OCI-LY7 (cell line): ENCODE measurements at regions not wholly inside any gene's neighbourhood (a gene's known extent, or its start where the extent isn't known, plus 50 kb on each side); places are given as distances from the start of the nearest gene placed in this dataset.

Source experiments
- BruUV-seq: library from RNA; stranded (reverse); fragments of 400-500 nt; replicated peaks from 2 replicates; lab custom pipeline; 2021; lab: Mats Ljungman, UMichigan
- CTCF ChIA-PET: fragments of 300-600 bp; sonication (Branson Sonifier 250); formaldehyde crosslinking; loops from one replicate; lab custom pipeline; 2022; ENCODE audit warnings: antibody characterized with exemption; ENCODE audit not compliant: unreplicated experiment; lab: Charles Lee
- POLR2A ChIA-PET: fragments of 300-600 bp; sonication (Branson Sonifier 250); formaldehyde crosslinking; loops from one replicate; lab custom pipeline; 2022; ENCODE audit warnings: antibody characterized with exemption; lab: Charles Lee
- DNase-seq: peaks from one replicate; pipeline ENCODE4 v3.0.0-alpha.2; 2015; ENCODE audit warnings: low spot score
- H2AFZ ChIP-seq: fragments of 200-600 bp; sonication (generic), shearing (Covaris generic); 2 replicates; pipeline ENCODE4 v1.6.1; 2014; ENCODE audit warnings: mild to moderate bottlenecking, antibody characterized with exemption, low read length, moderate library complexity
- H3K27ac ChIP-seq: fragments of 200-600 bp; sonication (generic); 2 replicates; pipeline ENCODE4 v1.5.1; 2014; ENCODE audit warnings: mixed run types, low read depth, mild to moderate bottlenecking, moderate library complexity, low read length, inconsistent platforms; ENCODE audit not compliant: poor library complexity, severe bottlenecking
- H3K36me3 ChIP-seq: fragments of 200-600 bp; sonication (generic); 2 replicates; pipeline ENCODE4 v1.6.1; 2014; ENCODE audit warnings: mild to moderate bottlenecking, antibody characterized with exemption, low read length, moderate library complexity, mixed read lengths; ENCODE audit not compliant: insufficient read depth
- H3K4me1 ChIP-seq: fragments of 200-600 bp; sonication (generic); 2 replicates; pipeline ENCODE4 v1.5.1; 2014; ENCODE audit warnings: mild to moderate bottlenecking, low read length; ENCODE audit not compliant: insufficient read depth, poor library complexity, severe bottlenecking
- H3K4me2 ChIP-seq: fragments of 200-600 bp; sonication (generic); 2 replicates; pipeline ENCODE4 v1.6.1; 2014; ENCODE audit warnings: mild to moderate bottlenecking, low read length
- H3K4me3 ChIP-seq: fragments of 200-600 bp; sonication (generic); 2 replicates; pipeline ENCODE4 v1.5.1; 2014; ENCODE audit warnings: mild to moderate bottlenecking, low read depth, low read length; ENCODE audit not compliant: poor library complexity, severe bottlenecking
- H3K79me2 ChIP-seq: fragments of 200-600 bp; sonication (generic); 2 replicates; pipeline ENCODE4 v1.6.1; 2016; ENCODE audit warnings: low read depth, mild to moderate bottlenecking, low read length, moderate library complexity, mixed read lengths; ENCODE audit not compliant: insufficient read depth
- H3K9me2 ChIP-seq: fragments of 200-600 bp; sonication (generic); 2 replicates; pipeline ENCODE4 v1.6.1; 2016; ENCODE audit warnings: mild to moderate bottlenecking, low read length, mixed read lengths; ENCODE audit not compliant: insufficient read depth
- H3K9me3 ChIP-seq: fragments of 200-600 bp; sonication (generic); 2 replicates; pipeline ENCODE4 v1.6.1; 2014; ENCODE audit warnings: mild to moderate bottlenecking, mixed run types, low read length, mixed read lengths
- H4K20me1 ChIP-seq: fragments of 200-600 bp; sonication (generic); 2 replicates; pipeline ENCODE4 v1.6.1; 2014; ENCODE audit warnings: mild to moderate bottlenecking, antibody characterized with exemption, low read length, moderate library complexity, mixed read lengths; ENCODE audit not compliant: insufficient read depth
- EZH2phosphoT487 ChIP-seq: fragments of 200-600 bp; sonication (generic); IDR thresholded peaks from 2 replicates; pipeline ENCODE4 v1.6.1; 2018; ENCODE audit warnings: low read depth, borderline replicate concordance, mild to moderate bottlenecking, mixed run types, antibody characterized with exemption, low read length, moderate library complexity, mixed read lengths
- intact Hi-C: fragments of 100-400 bp; cut with micrococcal nuclease; formaldehyde crosslinking; loops from one replicate; pipeline ENCODE4 v1.10.0; 2022; ENCODE audit not compliant: unreplicated experiment
- TF ChIP-seq, protein P1 (sequence below): fragments of 200-600 bp; sonication (generic); conservative IDR thresholded peaks from 2 replicates; pipeline ENCODE4 v1.5.1; 2014; ENCODE audit warnings: mild to moderate bottlenecking, antibody characterized with exemption, low read length, moderate library complexity, mixed read lengths

GRCh38 chr2:171254666-171255065, 94.0 kb upstream of the TLK1 start:
- Histone ChIP-seq H3K27ac (no peak overlapping the region), H3K36me3 (no peaks in the 10 kb centered on the region; the same call in 1 of the 2 replicates), H3K4me2 (no peak overlapping the region), H3K4me3 (no peak overlapping the region), H4K20me1 (no peaks in the 10 kb centered on the region), H3K4me1 (no peaks in the 10 kb centered on the region), H3K79me2 (no peaks in the 10 kb centered on the region), H3K9me3 (peaks cover 18% of the 10 kb centered on the region; the same call in 1 of the 2 replicates), H3K9me2 (no peaks in the 10 kb centered on the region), H2AFZ (no peak overlapping the region)
- BruUV-seq = no TSS peak
- intact Hi-C loops = no loop called here
- no peak for DNase-seq
- CTCF ChIA-PET = no interaction called here
- TF ChIP-seq, protein P1, sequence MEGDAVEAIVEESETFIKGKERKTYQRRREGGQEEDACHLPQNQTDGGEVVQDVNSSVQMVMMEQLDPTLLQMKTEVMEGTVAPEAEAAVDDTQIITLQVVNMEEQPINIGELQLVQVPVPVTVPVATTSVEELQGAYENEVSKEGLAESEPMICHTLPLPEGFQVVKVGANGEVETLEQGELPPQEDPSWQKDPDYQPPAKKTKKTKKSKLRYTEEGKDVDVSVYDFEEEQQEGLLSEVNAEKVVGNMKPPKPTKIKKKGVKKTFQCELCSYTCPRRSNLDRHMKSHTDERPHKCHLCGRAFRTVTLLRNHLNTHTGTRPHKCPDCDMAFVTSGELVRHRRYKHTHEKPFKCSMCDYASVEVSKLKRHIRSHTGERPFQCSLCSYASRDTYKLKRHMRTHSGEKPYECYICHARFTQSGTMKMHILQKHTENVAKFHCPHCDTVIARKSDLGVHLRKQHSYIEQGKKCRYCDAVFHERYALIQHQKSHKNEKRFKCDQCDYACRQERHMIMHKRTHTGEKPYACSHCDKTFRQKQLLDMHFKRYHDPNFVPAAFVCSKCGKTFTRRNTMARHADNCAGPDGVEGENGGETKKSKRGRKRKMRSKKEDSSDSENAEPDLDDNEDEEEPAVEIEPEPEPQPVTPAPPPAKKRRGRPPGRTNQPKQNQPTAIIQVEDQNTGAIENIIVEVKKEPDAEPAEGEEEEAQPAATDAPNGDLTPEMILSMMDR = no peak
- TF ChIP-seq EZH2phosphoT487 = no peak
- POLR2A ChIA-PET = interaction anchor here (0.6 to 1.8 kb wide), 4 partner anchors 12 to 82 kb away, joined by 3 to 7 read pairs (median 4); no protein-coding TSS in a partner anchor

DNA sequence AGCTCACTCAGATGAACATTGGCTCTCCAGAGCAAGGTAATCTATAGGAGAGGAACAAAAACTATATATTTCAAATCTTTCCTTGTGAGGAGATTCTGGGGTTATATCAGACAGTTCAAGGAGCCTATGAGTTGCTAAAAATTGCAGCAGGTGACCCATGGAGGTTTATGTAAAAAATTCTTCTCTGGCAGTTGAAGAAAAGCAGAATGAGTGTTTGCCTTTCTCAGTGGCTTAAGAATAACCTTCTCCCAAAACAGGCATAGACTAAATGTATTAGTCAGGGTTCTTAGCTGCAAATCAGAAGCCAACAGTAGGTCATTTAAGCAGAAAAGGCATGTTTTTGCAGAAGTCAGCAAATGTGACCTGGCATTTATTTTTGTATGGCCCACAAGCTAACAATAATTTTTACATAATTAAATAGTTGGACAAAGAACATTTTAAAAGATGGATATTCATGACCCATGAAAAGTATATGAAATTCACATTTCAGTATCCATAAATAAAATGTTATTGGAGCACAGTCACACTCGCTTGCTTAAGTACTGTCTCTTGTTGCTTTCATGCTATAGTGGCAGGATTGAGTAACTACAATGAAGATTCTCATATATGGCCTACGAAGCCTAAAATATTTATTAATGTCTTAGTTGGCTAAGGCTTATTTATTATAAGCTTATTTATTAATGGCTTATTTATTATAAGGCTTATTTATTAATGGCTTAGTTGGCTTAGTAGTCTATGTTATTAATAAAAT, 93.4 kb upstream of the TLK1 start:
- no TSS peak for BruUV-seq
- Histone ChIP-seq H3K36me3 (no peaks in the 10 kb centered on the region), H2AFZ (no peak overlapping the region), H3K4me1 (no peaks in the 10 kb centered on the region), H3K9me2 (no peaks in the 10 kb centered on the region), H3K9me3 (peaks cover 18% of the 10 kb centered on the region; the same call in 1 of the 2 replicates), H3K27ac (no peak overlapping the region), H3K79me2 (no peaks in the 10 kb centered on the region), H3K4me3 (no peak overlapping the region), H4K20me1 (no peaks in the 10 kb centered on the region), H3K4me2 (no peak overlapping the region)
- no peak for DNase-seq
- no peak for TF ChIP-seq EZH2phosphoT487
- TF ChIP-seq, protein P1 = peak; percentile 38; the same call in 1 of the 2 replicates
- intact Hi-C loops = no loop called here
- CTCF ChIA-PET = no interaction called here
- POLR2A ChIA-PET = interaction anchor here (0.6 to 1.8 kb wide), 8 partner anchors 10 to 152 kb away, joined by 3 to 7 read pairs (median 4); no protein-coding TSS in a partner anchor

DNA sequence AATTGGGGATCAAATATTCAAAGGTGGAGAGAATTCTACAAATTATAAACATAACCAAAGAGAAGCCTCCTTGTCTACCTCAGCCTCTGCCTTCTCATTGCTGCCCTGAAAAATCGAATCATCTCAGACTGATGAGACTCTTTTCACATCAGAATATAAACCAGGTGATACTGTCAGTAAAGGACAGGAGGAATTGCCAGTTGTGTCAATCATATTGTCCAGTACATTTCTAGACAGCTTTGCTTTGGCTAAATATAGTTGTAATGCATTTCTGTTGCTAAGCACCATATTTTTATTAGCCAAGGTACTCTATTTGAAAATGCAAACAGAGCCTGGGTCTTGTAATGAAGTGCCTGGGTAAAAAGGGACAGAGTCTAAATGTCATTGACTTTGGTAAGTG, 92.6 kb upstream of the TLK1 start:
- no peak for DNase-seq
- no peaks in the 10 kb centered on the region for H3K9me2 ChIP-seq
- no peaks in the 10 kb centered on the region for H3K79me2 ChIP-seq
- CTCF ChIA-PET = no interaction called here
- no peaks in the 10 kb centered on the region for H4K20me1 ChIP-seq
- no peak overlapping the region for H3K27ac ChIP-seq
- intact Hi-C loops = no loop called here
- BruUV-seq = no TSS peak
- H3K36me3 ChIP-seq = no peaks in the 10 kb centered on the region
- peaks cover 12% of the 10 kb centered on the region; the same call in 1 of the 2 replicates for H3K9me3 ChIP-seq
- POLR2A ChIA-PET = interaction anchor here (0.6 to 1.8 kb wide), 4 partner anchors 13 to 155 kb away, joined by 3 to 6 read pairs (median 5); no protein-coding TSS in a partner anchor
- H3K4me3 ChIP-seq = no peak overlapping the region
- peaks cover under 1% of the 10 kb centered on the region for H3K4me1 ChIP-seq
- H2AFZ ChIP-seq = no peak overlapping the region
- TF ChIP-seq, protein P1 = no peak
- no peak for TF ChIP-seq EZH2phosphoT487
- H3K4me2 ChIP-seq = no peak overlapping the region
